OCI-LY7 (cell line): ENCODE measurements at regions not wholly inside any gene's neighbourhood (a gene's known extent, or its start where the extent isn't known, plus 50 kb on each side); places are given as distances from the start of the nearest gene placed in this dataset.

Source experiments
- CTCF ChIP-seq: fragments of 200-600 bp; sonication (generic); conservative IDR thresholded peaks from 2 replicates; pipeline ENCODE4 v1.5.1; 2014; ENCODE audit warnings: mild to moderate bottlenecking, antibody characterized with exemption, low read length, moderate library complexity, mixed read lengths
- EZH2phosphoT487 ChIP-seq: fragments of 200-600 bp; sonication (generic); IDR thresholded peaks from 2 replicates; pipeline ENCODE4 v1.6.1; 2018; ENCODE audit warnings: low read depth, borderline replicate concordance, mild to moderate bottlenecking, mixed run types, antibody characterized with exemption, low read length, moderate library complexity, mixed read lengths

- no peak for TF ChIP-seq CTCF
- no peak for TF ChIP-seq EZH2phosphoT487
Measured at GRCh38 chr4:182074810-182075209, 168.4 kb upstream of the TENM3 start.
